Gastrocnemius medialis (tissue), 4 donors: ENCODE measurements at regions not wholly inside any gene's neighbourhood (a gene's known extent, or its start where the extent isn't known, plus 50 kb on each side); places are given as distances from the start of the nearest gene placed in this dataset.

Source experiments
- ATAC-seq, 2 donors: fragments of 150-250 bp; one replicate each; pipeline ENCODE4 v1.9.1; 2016
- DNase-seq, 2 donors: peaks; one replicate each; pipeline ENCODE4 v3.0.0-alpha.2; 2019
- H3K27ac ChIP-seq, 4 donors: fragments of 200-600 bp; sonication (generic); 1 replicate in 1 of 4; 2 replicates in 3 of 4; pipeline ENCODE4 v1.5.1; 2016 to 2018; ENCODE audit warnings: mild to moderate bottlenecking in 2 of 4, moderate library complexity in 1 of 4
- H3K27me3 ChIP-seq, 3 donors: fragments of 200-600 bp; sonication (generic) in 2 of 3; 1 replicate in 1 of 3; 2 replicates in 2 of 3; pipeline versions ENCODE4 v1.5.1 to v1.6.0; 2016 to 2019; ENCODE audit warnings: mild to moderate bottlenecking in 1 of 3, moderate library complexity in 1 of 3
- H3K36me3 ChIP-seq, 2 donors: fragments of 200-600 bp; sonication (generic) in 1 of 2; one replicate each; pipeline ENCODE4 v1.5.1; 2017 to 2018
- H3K4me1 ChIP-seq, 2 donors: fragments of 200-600 bp; sonication (generic) in 1 of 2; one replicate each; pipeline ENCODE4 v1.5.1; 2016 to 2017; ENCODE audit warnings: mild to moderate bottlenecking in 2 of 2
- H3K4me3 ChIP-seq, 4 donors: fragments of 200-600 bp; sonication (generic) in 3 of 4; 1 replicate in 1 of 4; 2 replicates in 3 of 4; pipeline ENCODE4 v1.5.1; 2016 to 2019; ENCODE audit warnings: mild to moderate bottlenecking in 2 of 4
- H3K9me3 ChIP-seq, 3 donors: fragments of 200-600 bp; sonication (generic) in 2 of 3; 1 replicate in 1 of 3; 2 replicates in 2 of 3; pipeline ENCODE4 v1.5.1; 2016 to 2019
- POLR2A ChIP-seq, 2 donors: fragments of 450-650 bp; IDR thresholded peaks; one replicate each; pipeline ENCODE4 v1.6.1; 2017; ENCODE audit warnings: antibody characterized with exemption in 2 of 2, mild to moderate bottlenecking in 2 of 2, moderate library complexity in 2 of 2
- in situ Hi-C, 4 donors: fragments of 200-750 bp; cut with MboI; loops; one replicate each; pipeline versions ENCODE4 v1.15.0 to v1.8.0; 2017; ENCODE audit warnings: low sequenced_read_pairs in 4 of 4
- intact Hi-C: fragments of 100-400 bp; cut with DNase I; formaldehyde crosslinking; loops from one replicate; pipeline ENCODE4 v1.15.1; 2023; ENCODE audit warnings: low total_unique reads
- TF ChIP-seq, protein P1 (sequence below), 5 experiments: fragments of 450-650 bp in 3 of 5; fragments of 200-600 bp in 2 of 5; sonication (generic) in 2 of 5; IDR thresholded peaks in 4 of 5; conservative IDR thresholded peaks in 1 of 5; 1 replicate in 4 of 5; 2 replicates in 1 of 5; pipeline ENCODE4 v1.5.1; 2016 to 2019; ENCODE audit warnings: antibody characterized with exemption in 5 of 5, mild to moderate bottlenecking in 3 of 5, moderate library complexity in 3 of 5

DNA sequence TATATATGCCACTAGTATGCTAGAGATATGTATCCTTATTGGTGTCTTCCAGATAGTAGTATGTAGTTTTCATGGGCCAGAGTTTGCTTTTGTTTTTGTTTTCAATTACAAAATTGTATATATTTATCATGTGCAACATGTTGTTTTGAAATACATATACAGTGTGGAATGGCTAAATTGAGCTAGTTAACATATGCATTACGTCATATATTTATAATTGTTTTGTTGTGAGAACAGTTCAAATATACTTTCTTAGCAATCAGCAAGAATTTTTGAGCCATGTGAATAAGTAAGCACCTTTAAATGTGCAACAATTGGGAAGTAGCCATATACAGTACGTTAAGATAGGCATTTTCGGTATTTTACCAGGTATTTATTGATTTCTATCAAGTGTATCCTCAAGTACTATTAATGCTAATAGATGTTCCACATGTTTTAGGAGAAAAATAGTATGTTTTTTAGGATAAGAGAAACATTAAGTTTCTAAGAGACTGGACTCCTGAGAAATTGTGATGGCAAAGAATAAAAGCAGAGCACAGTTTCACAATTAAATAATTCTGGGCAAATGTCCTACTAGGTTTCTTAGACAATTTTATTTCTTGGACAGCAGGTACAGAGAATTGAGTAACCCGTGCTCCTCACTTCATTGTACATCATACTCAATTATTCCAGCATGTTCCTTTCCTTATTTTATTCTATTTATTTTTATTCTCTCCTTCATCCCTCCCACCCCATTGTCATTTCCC is 60.5 kb upstream of the SLC5A12 start:
- DNase-seq (no peak), ATAC-seq (no peak)
- no peaks in the 10 kb centered on the region for H3K9me3 ChIP-seq
- no peaks in the 10 kb centered on the region for H3K27me3 ChIP-seq
- in situ Hi-C loops: no loop called here
- no peak overlapping the region for H3K27ac ChIP-seq
- no peaks in the 10 kb centered on the region for H3K4me1 ChIP-seq
- no peak overlapping the region for H3K4me3 ChIP-seq
- intact Hi-C loops: no loop called here
- H3K36me3 ChIP-seq: no peaks in the 10 kb centered on the region
- TF ChIP-seq, protein P1, sequence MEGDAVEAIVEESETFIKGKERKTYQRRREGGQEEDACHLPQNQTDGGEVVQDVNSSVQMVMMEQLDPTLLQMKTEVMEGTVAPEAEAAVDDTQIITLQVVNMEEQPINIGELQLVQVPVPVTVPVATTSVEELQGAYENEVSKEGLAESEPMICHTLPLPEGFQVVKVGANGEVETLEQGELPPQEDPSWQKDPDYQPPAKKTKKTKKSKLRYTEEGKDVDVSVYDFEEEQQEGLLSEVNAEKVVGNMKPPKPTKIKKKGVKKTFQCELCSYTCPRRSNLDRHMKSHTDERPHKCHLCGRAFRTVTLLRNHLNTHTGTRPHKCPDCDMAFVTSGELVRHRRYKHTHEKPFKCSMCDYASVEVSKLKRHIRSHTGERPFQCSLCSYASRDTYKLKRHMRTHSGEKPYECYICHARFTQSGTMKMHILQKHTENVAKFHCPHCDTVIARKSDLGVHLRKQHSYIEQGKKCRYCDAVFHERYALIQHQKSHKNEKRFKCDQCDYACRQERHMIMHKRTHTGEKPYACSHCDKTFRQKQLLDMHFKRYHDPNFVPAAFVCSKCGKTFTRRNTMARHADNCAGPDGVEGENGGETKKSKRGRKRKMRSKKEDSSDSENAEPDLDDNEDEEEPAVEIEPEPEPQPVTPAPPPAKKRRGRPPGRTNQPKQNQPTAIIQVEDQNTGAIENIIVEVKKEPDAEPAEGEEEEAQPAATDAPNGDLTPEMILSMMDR (IDR thresholded peaks at IDR 0.05 in 4 of 5, conservative IDR thresholded peaks at IDR 0.05 in 1 of 5): no peak
- TF ChIP-seq POLR2A (IDR thresholded peaks at IDR 0.05): no peak

GRCh38 chr11:26783997-26784396 is 62.1 kb upstream of the SLC5A12 start:
- Histone ChIP-seq H3K4me3 (no peak overlapping the region), H3K4me1 (no peaks in the 10 kb centered on the region), H3K27ac (no peak overlapping the region), H3K27me3 (no peaks in the 10 kb centered on the region), H3K9me3 (no peaks in the 10 kb centered on the region), H3K36me3 (no peaks in the 10 kb centered on the region)
- in situ Hi-C loops: no loop called here
- intact Hi-C loops: no loop called here
- DNase-seq (no peak), ATAC-seq (no peak)
- no peak for TF ChIP-seq POLR2A (IDR thresholded peaks at IDR 0.05)
- TF ChIP-seq, protein P1 (IDR thresholded peaks at IDR 0.05 in 4 of 5, conservative IDR thresholded peaks at IDR 0.05 in 1 of 5): no peak

- Histone ChIP-seq H3K27me3 (no peaks in the 10 kb centered on the region), H3K4me1 (no peaks in the 10 kb centered on the region), H3K27ac (no peak overlapping the region), H3K4me3 (no peak overlapping the region), H3K9me3 (no peaks in the 10 kb centered on the region), H3K36me3 (no peaks in the 10 kb centered on the region)
- intact Hi-C loops: no loop called here
- no peak for TF ChIP-seq POLR2A (IDR thresholded peaks at IDR 0.05)
- in situ Hi-C loops: no loop called here
- no peak for ATAC-seq
- no peak for DNase-seq
Observed at GRCh38 chr11:26790738-26791137, 68.9 kb upstream of the SLC5A12 start.

DNA sequence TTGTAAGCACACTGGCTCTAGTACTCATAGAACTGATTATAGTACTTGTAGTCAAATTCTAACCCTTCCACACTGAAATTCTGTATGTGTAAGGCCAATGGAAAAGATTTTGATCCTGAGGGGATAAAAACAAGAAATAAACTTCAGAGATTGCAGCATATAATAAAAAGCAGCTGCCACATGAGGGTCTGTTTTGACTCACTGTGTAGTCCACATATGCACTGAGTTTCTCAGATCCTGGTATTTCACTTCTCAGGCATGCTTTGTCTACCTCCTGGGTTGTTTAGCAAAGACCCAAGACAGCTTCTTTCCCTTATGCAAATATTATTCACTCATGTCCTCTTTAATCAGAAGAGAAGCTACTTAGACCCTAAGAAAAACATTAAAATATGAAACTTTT is 71.1 kb upstream of the SLC5A12 start:
- Histone ChIP-seq H3K4me1 (no peaks in the 10 kb centered on the region), H3K27me3 (no peaks in the 10 kb centered on the region), H3K36me3 (no peaks in the 10 kb centered on the region), H3K27ac (no peak overlapping the region), H3K9me3 (no peaks in the 10 kb centered on the region), H3K4me3 (no peak overlapping the region)
- ATAC-seq: no peak
- TF ChIP-seq, protein P1 (IDR thresholded peaks at IDR 0.05 in 4 of 5, conservative IDR thresholded peaks at IDR 0.05 in 1 of 5): no peak
- no peak for TF ChIP-seq POLR2A (IDR thresholded peaks at IDR 0.05)
- in situ Hi-C loops (no loop called here), intact Hi-C loops (no loop called here)
- DNase-seq: no peak

DNA sequence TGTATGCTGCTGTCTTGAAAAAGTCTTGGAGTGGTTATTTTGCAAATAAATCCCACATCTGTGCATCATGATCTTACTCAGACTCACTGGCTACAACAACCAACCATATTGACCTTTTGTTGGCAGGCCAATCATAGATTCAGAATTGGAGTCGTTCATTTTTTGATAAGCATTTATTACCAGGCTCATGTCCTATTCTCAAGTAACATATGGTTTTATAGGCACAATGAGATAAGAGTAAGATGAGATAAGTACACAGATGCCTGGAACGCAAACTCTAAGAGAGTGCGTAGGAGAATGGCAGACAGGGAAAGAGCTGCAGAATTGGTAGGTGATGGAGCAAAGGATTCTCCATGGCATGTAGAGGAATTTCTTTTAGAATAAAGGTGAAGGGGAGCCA is 71.6 kb upstream of the SLC5A12 start:
- in situ Hi-C loops: no loop called here
- no peaks in the 10 kb centered on the region for H3K27me3 ChIP-seq
- no peak overlapping the region for H3K4me3 ChIP-seq
- no peak for ATAC-seq
- intact Hi-C loops: no loop called here
- no peaks in the 10 kb centered on the region for H3K9me3 ChIP-seq
- DNase-seq: no peak
- TF ChIP-seq POLR2A (IDR thresholded peaks at IDR 0.05): no peak
- no peaks in the 10 kb centered on the region for H3K4me1 ChIP-seq
- no peaks in the 10 kb centered on the region for H3K36me3 ChIP-seq
- H3K27ac ChIP-seq: no peak overlapping the region

DNA sequence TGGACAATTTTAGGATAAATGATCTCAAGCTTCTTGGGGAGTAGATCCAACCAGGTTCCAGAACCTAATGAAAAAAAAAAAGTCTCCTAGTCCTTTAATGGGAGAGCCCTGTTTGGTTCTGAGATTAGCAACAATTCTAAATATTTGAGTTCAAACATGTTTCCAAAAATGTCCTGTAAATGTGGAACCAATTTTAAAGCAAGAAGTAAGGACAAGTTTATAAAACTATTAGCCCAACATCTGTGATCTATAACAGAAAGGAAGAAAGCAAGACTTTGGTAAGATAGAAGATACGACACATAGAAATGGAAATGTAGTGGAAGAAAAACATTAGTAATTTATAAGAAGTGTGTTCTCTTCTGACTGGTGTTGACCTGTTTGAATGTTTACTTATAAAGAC is 79.7 kb upstream of the SLC5A12 start:
- Histone ChIP-seq H3K36me3 (no peaks in the 10 kb centered on the region), H3K4me3 (no peak overlapping the region), H3K4me1 (no peaks in the 10 kb centered on the region), H3K27ac (no peak overlapping the region), H3K27me3 (no peaks in the 10 kb centered on the region), H3K9me3 (no peaks in the 10 kb centered on the region)
- DNase-seq: no peak
- in situ Hi-C loops (no loop called here), intact Hi-C loops (no loop called here)
- no peak for ATAC-seq
- TF ChIP-seq, protein P1 (IDR thresholded peaks at IDR 0.05 in 4 of 5, conservative IDR thresholded peaks at IDR 0.05 in 1 of 5): no peak
- no peak for TF ChIP-seq POLR2A (IDR thresholded peaks at IDR 0.05)
